Activated CD4-positive, alpha-beta T cell treated with anti-CD3 and anti-CD28 coated beads, Interleukin-2, Interleukin-4, amounts not matched to agents 100 ng/mL and 50 ng/mL, durations not matched to agents 16 hours and 8 hours (primary cell): ENCODE measurements at regions not wholly inside any gene's neighbourhood (a gene's known extent, or its start where the extent isn't known, plus 50 kb on each side); places are given as distances from the start of the nearest gene placed in this dataset.
A peak's percentile ranks its signal among the peaks of the same experiment; 100 is the strongest.
"Not testable (repeated sequence)": the region's sequence is repeated elsewhere in the genome, so short reads cannot be mapped to it uniquely, and the experiment has no call there.

Source experiments
- DNase-seq: peaks from one replicate; pipeline ENCODE4 v3.0.0-alpha.2; 2020; ENCODE audit warnings: low spot score

GRCh38 chr17:65305778-65306177 is 168.6 kb downstream of the RGS9 start:
- no peak for DNase-seq

- DNase-seq = no peak
Observed at GRCh38 chr17:65305116-65305515, 167.9 kb downstream of the RGS9 start.

DNA sequence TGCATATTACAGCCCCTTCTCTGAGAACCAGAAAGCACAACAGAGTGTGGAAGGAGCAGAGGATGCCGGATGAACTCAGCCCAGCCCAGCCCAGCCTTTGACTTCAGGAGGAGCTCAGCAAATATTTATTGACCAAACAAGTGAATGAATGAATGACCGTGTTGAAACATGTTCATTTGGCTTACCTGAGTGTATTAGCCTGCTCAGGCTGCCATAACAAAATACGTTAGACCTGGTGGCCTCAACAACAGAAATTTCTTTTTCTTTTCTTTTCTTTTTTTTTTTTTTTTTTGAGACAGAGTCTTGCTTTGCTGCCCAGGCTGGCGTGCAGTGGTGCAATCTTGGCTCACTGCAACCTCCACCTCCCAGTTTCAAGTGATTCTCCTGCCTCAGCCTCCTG is 164.7 kb downstream of the RGS9 start:
- DNase-seq = not testable (repeated sequence)

DNA sequence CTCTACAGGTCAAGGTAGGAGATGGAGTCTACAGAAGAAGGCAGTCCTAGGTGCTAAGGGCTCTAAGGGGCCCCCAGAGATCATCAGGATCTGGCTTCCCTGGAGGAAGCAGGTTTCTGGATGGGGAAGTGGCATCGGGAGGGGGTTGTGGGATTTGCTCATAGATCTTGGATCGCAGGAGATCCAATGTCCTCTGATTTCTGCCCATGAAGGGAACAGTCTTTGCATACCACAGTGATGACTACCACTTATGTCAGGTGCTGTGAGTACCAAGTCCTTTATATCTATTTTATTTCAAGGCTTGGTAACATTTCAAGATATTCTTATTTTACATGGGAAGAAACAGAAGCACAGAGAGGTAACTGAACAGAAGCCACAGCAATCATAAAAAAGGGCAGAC is 164.0 kb downstream of the RGS9 start:
- DNase-seq = no peak

- no peak for DNase-seq
Observed at GRCh38 chr17:65297916-65298315, 160.7 kb downstream of the RGS9 start.

GRCh38 chr17:65297384-65297783 is 160.2 kb downstream of the RGS9 start:
- no peak for DNase-seq

DNA sequence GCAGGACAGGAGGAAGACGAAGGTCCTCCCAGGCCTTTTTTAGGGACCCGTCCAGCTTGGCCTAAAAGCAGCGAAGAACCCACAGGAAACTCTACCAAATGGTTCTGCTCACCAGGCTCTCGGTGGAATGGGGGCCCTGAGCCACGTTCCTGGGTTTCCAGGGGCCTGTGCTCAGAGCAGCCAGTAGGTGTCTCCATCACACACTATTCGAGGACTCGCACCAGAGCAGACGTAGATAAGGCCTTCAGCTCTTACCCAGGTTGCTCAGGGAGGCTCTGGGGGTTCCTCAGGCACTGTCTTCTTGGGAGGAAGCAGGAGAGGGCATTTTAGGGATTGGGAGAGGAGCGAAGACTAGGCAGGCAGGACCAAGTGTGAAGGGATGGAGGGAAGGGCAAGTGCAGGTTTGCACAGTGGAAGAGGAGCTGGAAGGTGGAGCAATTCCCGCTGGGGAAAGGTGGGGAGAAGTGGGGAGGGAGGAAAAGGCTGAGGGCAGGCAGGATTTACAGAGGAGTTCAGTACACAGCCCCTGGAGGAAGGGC is 157.1 kb downstream of the RGS9 start:
- DNase-seq = peak; percentile 55

GRCh38 chr17:65293584-65294180 is 156.5 kb downstream of the RGS9 start:
- no peak for DNase-seq

DNA sequence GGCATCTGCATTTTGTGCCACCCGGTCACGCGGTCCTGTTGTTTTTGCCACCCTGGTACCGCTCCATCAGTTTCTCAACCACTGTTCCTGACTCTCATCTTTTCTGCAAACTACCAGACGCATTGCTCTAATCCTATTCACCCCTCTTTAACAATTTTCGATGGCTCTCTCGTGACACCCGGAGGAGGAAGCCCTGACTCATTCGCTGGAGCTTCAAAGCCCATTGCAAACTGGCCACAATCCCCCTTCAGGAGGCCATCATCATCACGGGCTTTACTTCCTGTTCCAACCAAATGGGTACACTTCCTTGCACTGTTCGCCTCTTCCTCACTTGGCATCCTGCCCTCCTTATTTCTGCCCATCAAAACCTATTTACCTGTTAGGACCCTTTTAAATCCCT is 155.3 kb downstream of the RGS9 start:
- DNase-seq = no peak

- DNase-seq = not testable (repeated sequence)
Observed at GRCh38 chr17:65291301-65291700, 154.1 kb downstream of the RGS9 start.

DNA sequence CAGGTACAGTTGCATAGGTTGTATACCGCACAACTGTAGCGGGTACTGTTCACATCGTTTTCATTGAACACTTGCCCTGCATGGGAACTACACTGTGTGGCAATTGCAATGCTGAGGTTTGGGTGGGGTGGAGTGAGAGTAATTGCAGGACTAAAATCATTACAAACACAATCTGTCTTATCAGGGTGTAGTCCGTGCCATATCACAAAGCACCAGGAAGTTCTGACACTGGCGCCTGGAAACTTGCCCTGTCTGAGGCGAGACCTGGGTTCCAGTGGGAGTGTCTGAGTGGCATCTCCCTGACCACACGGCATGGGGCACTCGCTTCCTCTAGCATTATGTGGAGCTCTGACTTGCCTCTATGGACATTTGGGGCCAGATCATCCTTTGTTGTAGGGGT is 153.4 kb downstream of the RGS9 start:
- DNase-seq = no peak

DNA sequence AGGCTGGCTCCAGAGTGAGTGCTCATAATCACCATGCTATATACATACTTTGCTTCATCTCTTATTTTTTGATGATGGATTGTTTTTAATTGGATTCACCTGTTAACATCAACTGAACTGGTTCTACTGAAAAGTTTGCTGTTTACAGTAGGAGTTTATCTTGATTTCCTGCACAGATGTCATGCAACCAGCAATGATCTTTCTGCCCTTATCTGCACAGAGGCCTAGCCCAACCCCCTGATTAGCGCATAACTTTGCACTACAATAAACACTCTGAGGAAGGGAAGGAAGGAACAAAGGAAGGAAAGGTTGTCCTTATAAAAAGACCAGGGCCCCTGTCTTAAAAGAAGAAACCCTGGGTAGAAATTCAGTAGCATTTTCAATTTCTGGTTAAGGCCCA is 152.9 kb downstream of the RGS9 start:
- DNase-seq = no peak

GRCh38 chr17:65287040-65287439 is 149.9 kb downstream of the RGS9 start:
- no peak for DNase-seq

- DNase-seq = no peak
Observed at GRCh38 chr17:65283704-65284103, 146.5 kb downstream of the RGS9 start.

GRCh38 chr17:65279456-65279855 is 142.3 kb downstream of the RGS9 start:
- DNase-seq = no peak

DNA sequence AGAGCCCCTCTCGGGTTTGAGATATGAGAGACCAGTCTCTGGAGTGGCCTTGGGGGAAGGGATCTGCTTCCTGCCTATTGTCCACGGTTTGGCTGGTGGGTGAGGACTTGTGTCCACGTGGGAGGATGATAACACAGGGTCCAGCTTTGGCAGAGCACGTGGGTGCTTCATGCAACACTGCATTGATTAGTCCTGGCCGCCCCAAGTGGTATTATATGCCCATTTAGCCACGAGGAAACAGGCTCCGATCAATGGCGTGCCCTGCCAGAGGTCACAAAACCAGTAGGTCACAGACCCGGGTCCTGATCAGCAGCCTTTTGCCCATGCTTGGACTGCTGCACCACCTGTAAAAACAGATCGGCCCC is 141.6 kb downstream of the RGS9 start:
- DNase-seq = no peak

GRCh38 chr17:65278050-65278819 is 141.1 kb downstream of the RGS9 start:
- DNase-seq = no peak

DNA sequence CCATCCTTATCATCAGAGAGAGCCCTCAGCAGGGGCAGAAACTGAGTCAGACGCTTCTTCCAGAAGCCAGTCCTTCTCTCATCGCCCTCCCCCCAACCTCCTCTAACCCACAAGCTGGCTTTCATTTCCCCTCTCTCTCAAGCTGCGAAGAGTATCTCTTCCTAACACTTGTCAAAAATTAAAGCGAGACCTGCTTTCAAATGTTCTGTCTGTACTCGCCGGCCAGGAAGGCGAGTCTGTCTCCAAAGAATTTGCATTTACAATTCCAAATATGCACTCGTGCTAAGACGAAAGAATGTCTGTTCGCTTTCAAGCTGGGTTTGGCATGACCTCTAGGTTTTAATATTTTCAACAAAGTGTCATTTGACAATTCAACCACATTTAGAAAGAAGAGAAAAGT is 140.4 kb downstream of the RGS9 start:
- no peak for DNase-seq
